Colonic mucosa (tissue), 4 donors: ENCODE measurements at regions not wholly inside any gene's neighbourhood (a gene's known extent, or its start where the extent isn't known, plus 50 kb on each side); places are given as distances from the start of the nearest gene placed in this dataset.

Source experiments
- DNase-seq: peaks from one replicate; pipeline ENCODE4 v3.0.0-alpha.2; 2020
- H3K27ac ChIP-seq: fragments of 200-600 bp; one replicate; pipeline ENCODE4 v1.8.0; 2021
- H3K27me3 ChIP-seq: fragments of 200-600 bp; one replicate; pipeline ENCODE4 v1.8.0; 2021
- H3K36me3 ChIP-seq: fragments of 200-600 bp; one replicate; pipeline ENCODE4 v1.8.0; 2021
- H3K4me1 ChIP-seq: fragments of 200-600 bp; one replicate; pipeline ENCODE4 v1.8.0; 2021; ENCODE audit warnings: mild to moderate bottlenecking
- H3K4me3 ChIP-seq: fragments of 200-600 bp; one replicate; pipeline ENCODE4 v1.8.0; 2021
- H3K9ac ChIP-seq, 2 donors: one replicate each; pipeline ENCODE4 v1.7.0; 2013; ENCODE audit warnings: control low read depth in 2 of 2, low read depth in 2 of 2, low read length in 2 of 2
- H3K9me3 ChIP-seq: fragments of 200-600 bp; one replicate; pipeline ENCODE4 v1.8.0; 2021
- CTCF ChIP-seq: fragments of 200-600 bp; IDR thresholded peaks from one replicate; pipeline ENCODE4 v1.8.0; 2022; ENCODE audit warnings: antibody characterized with exemption, mild to moderate bottlenecking
- intact Hi-C: fragments of 100-400 bp; cut with DNase I; formaldehyde crosslinking; loops from one replicate; pipeline ENCODE4 v1.14.1; 2022
- donor health status: healthy.
- donor health status: DM: no; HTN: no; CAD: no.
- donor health status: DM: no; HTN: no; CAD: no.

DNA sequence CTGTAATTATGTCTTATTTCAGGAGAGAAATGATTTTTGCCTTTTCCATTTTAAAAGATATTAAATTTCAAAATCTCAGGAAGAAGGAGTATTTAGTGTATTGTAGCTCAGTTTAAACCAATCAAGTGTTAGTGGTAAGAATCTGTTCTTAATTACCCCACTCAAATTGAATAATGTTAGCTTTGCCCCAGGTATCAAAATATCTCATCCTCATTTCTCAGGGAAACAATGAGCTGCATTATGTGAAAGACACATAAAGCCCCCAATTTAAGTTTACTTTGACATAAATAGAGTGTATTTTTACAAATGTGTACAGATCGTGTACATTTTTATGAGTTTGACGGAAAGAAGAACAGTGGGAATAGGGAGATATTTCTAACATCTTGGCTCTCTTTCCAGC lies 317.4 kb upstream of the RARB start:
- H3K9ac ChIP-seq, result no peak overlapping the region
- no peak for DNase-seq
- no peaks in the 10 kb centered on the region for H3K9me3 ChIP-seq
- no peak overlapping the region for H3K4me3 ChIP-seq
- no peaks in the 10 kb centered on the region for H3K27me3 ChIP-seq
- intact Hi-C loops, result no loop called here
- TF ChIP-seq CTCF, result no peak
- no peak overlapping the region for H3K27ac ChIP-seq
- no peaks in the 10 kb centered on the region for H3K4me1 ChIP-seq
- H3K36me3 ChIP-seq, result no peaks in the 10 kb centered on the region

DNA sequence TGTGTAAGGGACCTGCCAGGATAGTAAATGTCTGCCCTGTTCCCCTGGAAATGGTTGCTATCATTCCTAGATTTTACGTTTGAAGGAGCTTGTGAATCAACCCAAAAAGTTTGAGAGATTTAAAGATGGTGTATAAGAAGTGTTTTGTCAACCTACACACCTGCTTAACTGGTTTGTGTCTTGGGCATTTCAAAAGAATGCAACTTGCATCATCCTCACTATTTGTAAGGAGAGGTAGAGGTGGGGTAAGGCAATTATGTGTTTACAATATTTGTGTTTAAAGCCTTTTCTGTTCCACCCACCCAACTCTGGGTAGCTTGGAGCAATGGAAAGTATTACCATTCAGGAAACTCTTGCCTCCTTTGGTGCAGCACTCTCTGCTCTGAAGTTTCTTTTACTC lies 314.2 kb upstream of the RARB start:
- H3K27ac ChIP-seq, result no peak overlapping the region
- intact Hi-C loops, result no loop called here
- H3K27me3 ChIP-seq, result no peaks in the 10 kb centered on the region
- no peak overlapping the region for H3K4me3 ChIP-seq
- no peak overlapping the region for H3K9ac ChIP-seq
- no peaks in the 10 kb centered on the region for H3K9me3 ChIP-seq
- no peaks in the 10 kb centered on the region for H3K4me1 ChIP-seq
- no peaks in the 10 kb centered on the region for H3K36me3 ChIP-seq
- no peak for DNase-seq
- TF ChIP-seq CTCF, result no peak

GRCh38 chr3:25114532-25114931 lies 313.5 kb upstream of the RARB start:
- no peak overlapping the region for H3K27ac ChIP-seq
- no peak for TF ChIP-seq CTCF
- no peak for DNase-seq
- H3K9ac ChIP-seq, result no peak overlapping the region
- no peaks in the 10 kb centered on the region for H3K36me3 ChIP-seq
- intact Hi-C loops, result no loop called here
- no peak overlapping the region for H3K4me3 ChIP-seq
- H3K27me3 ChIP-seq, result no peaks in the 10 kb centered on the region
- H3K9me3 ChIP-seq, result no peaks in the 10 kb centered on the region
- no peaks in the 10 kb centered on the region for H3K4me1 ChIP-seq

DNA sequence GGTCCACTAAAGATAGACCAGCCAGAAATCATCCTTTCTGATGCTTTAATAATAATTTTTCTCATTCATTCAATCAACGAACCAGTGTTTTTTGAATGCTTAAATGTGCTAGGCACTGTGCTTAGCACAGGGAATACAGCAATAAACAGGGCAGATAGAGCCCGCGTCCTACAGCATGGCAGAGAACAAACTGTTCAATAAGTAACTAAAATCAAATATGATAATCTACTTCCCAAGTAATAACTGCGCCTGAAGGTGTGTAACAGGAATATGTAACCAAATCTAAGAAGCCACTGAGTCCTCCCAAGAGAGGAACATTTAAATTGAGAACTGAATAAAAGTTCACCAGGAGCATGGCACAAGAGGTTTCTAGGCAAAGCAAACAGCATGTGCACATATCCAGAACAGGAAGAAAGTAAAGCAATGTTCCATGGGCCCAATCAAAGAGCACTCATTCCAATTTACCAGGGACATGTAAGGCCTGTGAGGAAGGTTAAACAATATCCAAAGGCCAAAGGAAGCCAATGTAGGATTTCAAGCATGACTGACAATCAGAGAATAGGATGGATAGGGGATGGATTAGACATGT lies 311.0 kb upstream of the RARB start:
- DNase-seq, result peak; percentile 34
- H3K27ac ChIP-seq, result peak overlapping the region; percentile 48

DNA sequence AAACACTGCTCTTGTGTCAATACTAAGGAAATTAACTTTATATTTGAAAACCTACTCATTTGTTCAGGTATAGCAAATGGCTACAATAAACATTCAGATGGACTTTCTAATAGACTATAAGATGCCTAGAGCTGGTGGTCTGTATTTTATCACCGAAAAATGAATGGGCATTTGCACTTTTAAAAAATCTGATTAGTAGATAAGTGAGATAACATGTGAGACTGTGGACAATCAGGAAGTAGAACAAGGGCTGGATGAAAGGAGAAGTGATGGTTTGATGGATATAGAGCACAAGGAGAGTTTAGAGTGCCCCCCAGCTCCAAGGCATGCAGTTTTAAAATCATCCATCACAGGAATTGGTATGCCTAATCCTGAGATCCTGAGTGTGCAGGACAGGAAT lies 308.4 kb upstream of the RARB start:
- H3K9ac ChIP-seq, result no peak overlapping the region
- no peak overlapping the region for H3K4me3 ChIP-seq
- H3K4me1 ChIP-seq, result no peaks in the 10 kb centered on the region
- no peaks in the 10 kb centered on the region for H3K27me3 ChIP-seq
- H3K27ac ChIP-seq, result no peak overlapping the region
- TF ChIP-seq CTCF, result no peak
- no peaks in the 10 kb centered on the region for H3K9me3 ChIP-seq
- intact Hi-C loops, result no loop called here
- DNase-seq, result no peak
- no peaks in the 10 kb centered on the region for H3K36me3 ChIP-seq

More for the DNA sequence above, 311.0 kb upstream of the RARB start:
- Histone ChIP-seq H3K4me1 (no peaks in the 10 kb centered on the region), H3K36me3 (no peaks in the 10 kb centered on the region), H3K9ac (no peak overlapping the region), H3K27me3 (no peaks in the 10 kb centered on the region), H3K4me3 (no peak overlapping the region), H3K9me3 (no peaks in the 10 kb centered on the region)
- intact Hi-C loops, result no loop called here
- TF ChIP-seq CTCF, result no peak
